ENCODE measurements at regions not wholly inside any gene's neighbourhood (a gene's known extent, or its start where the extent isn't known, plus 50 kb on each side); places are given as distances from the start of the nearest gene placed in this dataset.
A peak's percentile ranks its signal among the peaks of the same experiment; 100 is the strongest.
"Not testable (repeated sequence)": the region's sequence is repeated elsewhere in the genome, so short reads cannot be mapped to it uniquely, and the experiment has no call there.

GRCh38 chr3:187475613-187476012 is 107.4 kb downstream of the RTP4 start:
- DNase-seq (ENCODE audit: low spot score), result not testable (repeated sequence)

DNA sequence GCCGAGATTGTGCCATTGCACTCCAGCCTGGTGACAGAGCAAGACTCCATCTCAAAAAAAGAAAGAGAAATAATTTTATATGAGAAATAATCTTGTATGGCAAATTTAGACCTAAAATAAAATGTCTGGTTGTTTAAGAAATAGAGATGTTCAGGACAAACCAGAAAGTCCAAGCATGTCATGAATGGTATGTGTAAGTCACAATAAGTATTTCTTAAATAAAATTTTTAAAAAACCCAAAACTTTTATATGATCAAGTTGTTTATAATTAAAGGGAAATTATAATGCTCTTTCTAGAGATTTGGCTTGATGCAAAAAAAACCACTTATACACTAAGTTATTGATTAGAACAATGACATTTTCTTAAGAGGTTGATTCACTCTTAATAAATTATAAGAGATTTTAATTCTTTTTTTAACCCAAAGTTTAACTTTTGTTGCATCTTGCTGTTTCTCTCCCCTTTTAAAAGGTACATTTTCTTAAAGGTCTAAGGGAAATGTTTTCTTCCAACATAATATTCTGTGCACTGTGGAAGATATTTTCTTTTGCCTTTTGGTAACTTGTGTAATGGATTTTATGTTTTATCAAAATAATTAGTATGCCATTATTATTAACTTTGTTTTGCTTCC is 105.7 kb downstream of the RTP4 start:
- DNase-seq (ENCODE audit: low spot score), result no peak

GRCh38 chr3:187466306-187466705 is 98.1 kb downstream of the RTP4 start:
- DNase-seq (ENCODE audit: low spot score), result not testable (repeated sequence)

GRCh38 chr3:187465503-187465902 is 97.3 kb downstream of the RTP4 start:
- DNase-seq (ENCODE audit: low spot score), result no peak

GRCh38 chr3:187464682-187465081 is 96.5 kb downstream of the RTP4 start:
- no peak for DNase-seq (ENCODE audit: low spot score)

DNA sequence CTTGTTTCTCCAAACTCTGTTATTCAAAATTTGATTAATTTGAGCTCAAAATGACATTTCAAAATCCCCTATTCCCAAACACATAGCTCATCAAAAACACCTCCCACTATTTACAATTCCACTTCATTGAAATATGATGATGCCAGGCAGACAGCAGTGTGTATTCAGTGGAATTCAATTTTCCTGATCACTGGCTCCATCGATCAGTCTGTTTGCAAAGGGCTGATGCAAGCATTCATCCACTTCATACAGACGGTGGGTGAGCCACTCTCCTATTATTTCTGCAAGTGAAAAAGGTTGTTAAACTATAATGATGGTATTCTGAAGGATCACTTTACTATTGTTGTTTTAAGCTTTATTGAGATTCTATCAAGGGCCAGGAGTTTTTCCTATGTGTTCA is 90.7 kb downstream of the RTP4 start:
- DNase-seq (ENCODE audit: low spot score), result no peak

DNA sequence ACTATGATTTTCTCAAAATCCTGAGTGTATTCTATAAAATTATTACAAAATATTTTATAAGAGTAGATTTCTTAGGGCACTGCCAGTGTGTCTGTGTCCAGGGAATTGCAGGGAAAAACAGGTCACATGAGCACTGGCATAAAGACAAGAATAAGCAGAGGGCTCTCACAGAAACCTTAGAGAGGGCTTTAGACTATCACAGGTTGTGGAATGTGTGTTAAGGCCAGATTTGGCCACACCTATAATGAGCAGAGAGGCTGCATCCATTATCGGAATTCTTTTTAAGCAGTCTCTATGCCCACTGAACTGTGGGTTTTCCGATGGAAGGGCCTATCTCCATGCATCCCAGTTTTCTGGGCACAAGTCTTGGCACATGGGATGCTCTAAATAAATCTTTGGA is 90.2 kb downstream of the RTP4 start:
- DNase-seq (ENCODE audit: low spot score), result no peak

DNA sequence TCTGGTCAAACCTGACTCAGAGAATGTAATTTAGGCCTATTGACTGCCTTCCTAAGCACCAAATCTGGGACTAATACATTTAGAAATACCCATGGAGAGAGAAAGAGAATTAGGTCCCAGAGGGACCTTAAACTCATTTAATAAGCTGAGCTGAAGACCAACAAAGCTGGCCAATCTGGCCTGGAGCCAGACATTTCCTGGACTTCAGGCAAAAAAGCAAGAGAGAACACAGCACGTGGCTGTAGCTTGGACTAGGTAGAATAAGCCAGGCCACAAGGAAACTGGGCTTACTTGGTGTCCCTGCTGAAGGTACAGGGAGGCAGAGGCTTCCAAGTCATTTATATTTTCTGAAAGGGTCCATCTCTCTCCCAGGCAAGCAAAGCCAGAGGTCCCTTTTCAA is 88.1 kb downstream of the RTP4 start:
- DNase-seq (ENCODE audit: low spot score), result peak; percentile 67

GRCh38 chr3:187454085-187454815 is 86.1 kb downstream of the RTP4 start:
- DNase-seq (ENCODE audit: low spot score), result no peak

GRCh38 chr3:187450431-187451190 is 82.4 kb downstream of the RTP4 start:
- no peak for DNase-seq (ENCODE audit: low spot score)

DNA sequence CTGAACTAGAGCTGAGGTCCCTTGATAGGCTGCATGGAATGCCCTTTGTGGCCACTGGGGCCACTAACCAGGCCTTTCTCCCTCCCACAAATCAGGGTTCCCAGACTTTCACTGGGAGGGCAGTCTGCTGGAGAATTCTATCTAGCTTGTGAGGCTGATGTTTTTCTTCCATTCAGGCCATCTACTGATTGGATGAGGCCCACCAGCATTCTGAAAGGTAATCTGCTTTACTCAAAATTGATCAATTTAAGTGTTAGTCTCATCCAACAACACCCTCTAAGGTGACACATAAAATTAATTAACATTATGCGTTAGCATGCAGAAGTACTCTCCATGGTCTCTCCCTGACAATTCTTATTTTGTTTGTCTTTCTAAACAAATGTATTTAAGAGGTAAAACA is 80.5 kb downstream of the RTP4 start:
- no peak for DNase-seq (ENCODE audit: low spot score)

DNA sequence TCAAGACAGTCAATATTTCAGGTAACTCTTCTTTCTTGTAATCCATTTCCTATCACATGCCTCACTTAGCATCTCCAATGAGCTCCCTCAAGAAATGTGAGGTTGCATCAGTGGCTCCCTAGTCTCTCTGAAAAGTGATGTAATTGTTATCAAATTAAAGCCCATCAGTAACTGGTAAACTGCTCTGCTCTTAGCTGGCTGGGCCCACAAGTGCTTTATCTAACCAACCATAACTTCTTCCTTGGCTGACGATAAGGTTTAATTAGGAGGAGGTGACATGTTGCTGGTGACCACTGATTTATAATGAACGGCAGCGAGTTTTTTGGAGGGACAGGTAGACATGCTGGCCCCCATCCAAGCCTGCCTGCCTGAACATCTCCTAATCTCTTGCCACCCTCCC is 79.6 kb downstream of the RTP4 start:
- no peak for DNase-seq (ENCODE audit: low spot score)

GRCh38 chr3:187445356-187445755 is 77.2 kb downstream of the RTP4 start:
- no peak for DNase-seq (ENCODE audit: low spot score)

DNA sequence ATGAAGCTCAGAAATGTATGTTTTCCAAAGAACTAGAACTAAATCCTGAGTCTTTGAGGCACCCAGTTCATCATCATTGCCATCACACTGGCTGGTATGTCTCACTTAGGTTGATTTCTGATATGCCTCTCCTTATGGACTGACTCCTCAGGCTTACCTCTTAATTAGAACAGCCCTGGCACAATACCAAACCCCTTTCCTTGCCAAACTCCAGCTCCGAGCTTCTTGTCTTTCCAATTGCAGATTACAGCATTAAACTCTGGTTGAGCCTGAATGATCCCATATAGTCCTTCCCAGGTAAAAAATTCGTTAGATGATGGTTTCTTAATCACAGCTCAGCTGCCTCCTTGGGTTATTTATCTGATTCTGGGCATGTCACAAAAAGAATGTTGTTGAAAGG is 66.3 kb downstream of the RTP4 start:
- DNase-seq (ENCODE audit: low spot score), result no peak

DNA sequence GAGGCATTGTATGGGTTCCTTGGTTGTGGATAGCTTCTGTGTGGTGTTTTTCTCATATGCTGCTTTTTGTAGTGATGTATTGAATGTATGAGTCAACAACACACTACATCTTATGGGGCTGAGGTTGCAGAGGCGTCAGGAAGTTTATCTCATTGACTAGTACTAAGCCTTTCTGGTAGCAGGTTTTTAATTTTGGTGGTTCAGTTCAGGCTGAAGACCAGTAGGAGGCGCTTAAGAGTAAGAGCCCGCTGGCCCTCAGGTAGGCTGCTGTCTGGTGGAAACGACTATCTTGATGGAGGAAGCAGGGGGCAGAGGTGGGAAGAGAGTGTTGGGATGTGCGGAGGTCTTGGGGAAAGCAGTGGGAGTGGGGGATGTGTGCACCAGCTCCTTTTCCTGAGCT is 62.4 kb downstream of the RTP4 start:
- DNase-seq (ENCODE audit: low spot score), result no peak

All from ureter (tissue), 1 donor.